ENCODE measurements at regions not wholly inside any gene's neighbourhood (a gene's known extent, or its start where the extent isn't known, plus 50 kb on each side); places are given as distances from the start of the nearest gene placed in this dataset.
A peak's percentile ranks its signal among the peaks of the same experiment; 100 is the strongest.

- 0% methylated on average over 2 of the region's 2 CpGs for WGBS (ENCODE audit: insufficient coverage, low coverage, missing lambda C conversion rate)
- ChIA-PET POLR2A (no interaction called here), CTCF (ENCODE audit: low intra/inter-chr PET ratio) (no interaction called here)
- in situ Hi-C loops (cut with MboI), result no loop called here
- Histone ChIP-seq H3K27ac (ENCODE audit: extremely low read depth, low read depth, low read length) (no peak overlapping the region), H3K9me1 (ENCODE audit: control insufficient read depth, insufficient read depth, low read length) (no peaks in the 10 kb centered on the region), H2AFZ (ENCODE audit: low read depth, low read length) (no peak overlapping the region), H3K4me2 (ENCODE audit: insufficient read depth, low read length) (no peak overlapping the region), H4K20me1 (replicated peaks; ENCODE audit: control insufficient read depth, insufficient read depth, low read length) (0 out of 2 replicates have a peak, but pooled peaks cover 4% of the 10 kb centered on the region), H3K4me3 (no peak overlapping the region), H3K4me1 (replicated peaks in 1 of 2; ENCODE audit: control insufficient read depth in 2 of 2, insufficient read depth in 2 of 2, low read length in 2 of 2) (no peaks in the 10 kb centered on the region), H3K9ac (ENCODE audit: insufficient read depth in 1 of 2, low read depth in 2 of 2, low read length in 2 of 2) (no peak overlapping the region), H3K36me3 (ENCODE audit: control insufficient read depth, insufficient read depth, low read length) (no peaks in the 10 kb centered on the region), H3K79me2 (ENCODE audit: control insufficient read depth, insufficient read depth, low read length) (no peaks in the 10 kb centered on the region), H3K27me3 (ENCODE audit: control insufficient read depth in 2 of 2, insufficient read depth in 2 of 2, low read length in 2 of 2) (peaks cover 42 to 66% of the 10 kb centered on the region in 2 experiments; a peak in 4 of 5 replicates), H3K9me3 (replicated peaks; ENCODE audit: control insufficient read depth, insufficient read depth, low read depth, low read length) (no peaks in the 10 kb centered on the region)
- ATAC-seq (no peak), DNase-seq (ENCODE audit: extremely low read depth in 1 of 4, low spot score in 3 of 4) (no peak), FAIRE-seq (no peak)
- TF ChIP-seq TFAP4 (CRISPR knock-in tag; IDR thresholded peaks at IDR 0.05; ENCODE audit: borderline replicate concordance) (no peak), ZNF217 (CRISPR knock-in tag; IDR thresholded peaks at IDR 0.05) (no peak), HINFP (tag; conservative IDR thresholded peaks at IDR 0.05; ENCODE audit: low read depth) (no peak), BCL6 (CRISPR knock-in tag; IDR thresholded peaks at IDR 0.05) (no peak), ZNF316 (IDR thresholded peaks at IDR 0.05) (peak; percentile 46; the same call in 1 of the 2 replicates), MAFF (IDR thresholded peaks at IDR 0.05; ENCODE audit: low read length) (0 out of 2 replicates have a peak, but pooled peaks have one; percentile 4)
- intact Hi-C loops (cut with micrococcal nuclease), result no loop called here
- no TSS peak for BruUV-seq (replicated peaks)
Measured at GRCh38 chr15:79193549-79193948, 89.0 kb upstream of the ANKRD34C start.
